ENCODE measurements at regions not wholly inside any gene's neighbourhood (a gene's known extent, or its start where the extent isn't known, plus 50 kb on each side); places are given as distances from the start of the nearest gene placed in this dataset.

DNA sequence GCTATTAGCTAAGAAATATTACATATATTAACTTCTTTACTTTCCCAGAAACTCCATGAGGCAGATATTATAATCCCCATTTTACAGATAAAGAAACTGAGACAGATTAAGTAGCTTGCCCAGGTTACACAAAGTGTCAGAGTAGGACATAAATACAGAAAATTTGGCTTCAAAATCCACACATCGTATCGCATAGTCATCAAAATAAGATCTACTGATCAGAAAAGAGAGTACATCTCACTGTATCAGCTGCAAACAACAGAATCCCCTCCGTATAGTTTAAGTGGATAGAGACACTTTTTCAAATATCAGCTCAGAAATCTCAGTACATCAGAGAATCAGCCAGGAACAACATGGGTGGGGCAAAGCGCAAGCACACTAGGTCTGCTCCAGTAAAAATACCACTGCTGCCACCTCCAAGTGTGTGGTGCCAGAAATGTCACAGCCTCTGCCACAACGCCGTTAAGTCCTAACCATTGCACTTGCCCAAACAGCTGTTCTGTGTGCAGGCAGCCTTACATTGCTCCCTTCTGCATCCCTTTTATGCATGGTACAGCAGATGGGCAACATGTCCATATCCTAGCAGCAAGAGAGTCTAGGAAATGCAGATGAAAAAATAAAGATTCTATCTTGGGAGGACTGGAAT lies 204.8 kb downstream of the KLF12 start:
- TF ChIP-seq, protein P1, sequence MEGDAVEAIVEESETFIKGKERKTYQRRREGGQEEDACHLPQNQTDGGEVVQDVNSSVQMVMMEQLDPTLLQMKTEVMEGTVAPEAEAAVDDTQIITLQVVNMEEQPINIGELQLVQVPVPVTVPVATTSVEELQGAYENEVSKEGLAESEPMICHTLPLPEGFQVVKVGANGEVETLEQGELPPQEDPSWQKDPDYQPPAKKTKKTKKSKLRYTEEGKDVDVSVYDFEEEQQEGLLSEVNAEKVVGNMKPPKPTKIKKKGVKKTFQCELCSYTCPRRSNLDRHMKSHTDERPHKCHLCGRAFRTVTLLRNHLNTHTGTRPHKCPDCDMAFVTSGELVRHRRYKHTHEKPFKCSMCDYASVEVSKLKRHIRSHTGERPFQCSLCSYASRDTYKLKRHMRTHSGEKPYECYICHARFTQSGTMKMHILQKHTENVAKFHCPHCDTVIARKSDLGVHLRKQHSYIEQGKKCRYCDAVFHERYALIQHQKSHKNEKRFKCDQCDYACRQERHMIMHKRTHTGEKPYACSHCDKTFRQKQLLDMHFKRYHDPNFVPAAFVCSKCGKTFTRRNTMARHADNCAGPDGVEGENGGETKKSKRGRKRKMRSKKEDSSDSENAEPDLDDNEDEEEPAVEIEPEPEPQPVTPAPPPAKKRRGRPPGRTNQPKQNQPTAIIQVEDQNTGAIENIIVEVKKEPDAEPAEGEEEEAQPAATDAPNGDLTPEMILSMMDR (IDR thresholded peaks at IDR 0.05; ENCODE audit: unreplicated experiment) = no peak
- no peaks in the 10 kb centered on the region for H3K27me3 Mint-ChIP-seq (ENCODE audit: unreplicated experiment)
- H3K4me1 Mint-ChIP-seq (ENCODE audit: unreplicated experiment) = no peaks in the 10 kb centered on the region
- no peak overlapping the region for H3K27ac Mint-ChIP-seq (ENCODE audit: unreplicated experiment)
- no peaks in the 10 kb centered on the region for H3K9me3 Mint-ChIP-seq (ENCODE audit: unreplicated experiment)
- DNase-seq (ENCODE audit: low spot score) = no peak
- H3K36me3 Mint-ChIP-seq (ENCODE audit: low read depth, unreplicated experiment) = no peaks in the 10 kb centered on the region
- no peak overlapping the region for H3K4me3 Mint-ChIP-seq (ENCODE audit: unreplicated experiment)

DNA sequence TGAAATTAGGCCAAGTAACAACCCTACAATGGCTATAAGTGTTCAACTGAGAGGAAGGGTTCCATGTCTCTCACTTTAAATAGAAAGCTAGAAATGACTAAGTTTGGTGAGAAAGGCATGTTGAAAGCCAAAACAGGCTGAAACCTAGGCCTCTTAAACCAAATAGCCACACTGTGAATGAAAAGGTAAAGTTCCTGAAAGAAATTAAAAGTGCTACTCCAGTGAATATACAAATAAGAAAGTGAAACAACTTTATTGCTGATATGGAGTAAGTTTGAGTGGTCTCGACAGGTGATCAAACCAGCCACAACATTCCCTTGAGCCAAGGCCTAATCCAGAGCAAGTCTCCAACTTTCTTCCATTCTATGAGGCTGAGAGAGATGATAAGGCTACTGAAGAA lies 209.6 kb downstream of the KLF12 start:
- Mint-ChIP-seq H3K4me3 (ENCODE audit: unreplicated experiment) (no peak overlapping the region), H3K9me3 (ENCODE audit: unreplicated experiment) (no peaks in the 10 kb centered on the region), H3K4me1 (ENCODE audit: unreplicated experiment) (peaks cover 9% of the 10 kb centered on the region), H3K36me3 (ENCODE audit: low read depth, unreplicated experiment) (no peaks in the 10 kb centered on the region), H3K27ac (ENCODE audit: unreplicated experiment) (no peak overlapping the region), H3K27me3 (ENCODE audit: unreplicated experiment) (peaks cover 2% of the 10 kb centered on the region)
- TF ChIP-seq, protein P1 (IDR thresholded peaks at IDR 0.05; ENCODE audit: unreplicated experiment) = no peak
- no peak for DNase-seq (ENCODE audit: low spot score)

DNA sequence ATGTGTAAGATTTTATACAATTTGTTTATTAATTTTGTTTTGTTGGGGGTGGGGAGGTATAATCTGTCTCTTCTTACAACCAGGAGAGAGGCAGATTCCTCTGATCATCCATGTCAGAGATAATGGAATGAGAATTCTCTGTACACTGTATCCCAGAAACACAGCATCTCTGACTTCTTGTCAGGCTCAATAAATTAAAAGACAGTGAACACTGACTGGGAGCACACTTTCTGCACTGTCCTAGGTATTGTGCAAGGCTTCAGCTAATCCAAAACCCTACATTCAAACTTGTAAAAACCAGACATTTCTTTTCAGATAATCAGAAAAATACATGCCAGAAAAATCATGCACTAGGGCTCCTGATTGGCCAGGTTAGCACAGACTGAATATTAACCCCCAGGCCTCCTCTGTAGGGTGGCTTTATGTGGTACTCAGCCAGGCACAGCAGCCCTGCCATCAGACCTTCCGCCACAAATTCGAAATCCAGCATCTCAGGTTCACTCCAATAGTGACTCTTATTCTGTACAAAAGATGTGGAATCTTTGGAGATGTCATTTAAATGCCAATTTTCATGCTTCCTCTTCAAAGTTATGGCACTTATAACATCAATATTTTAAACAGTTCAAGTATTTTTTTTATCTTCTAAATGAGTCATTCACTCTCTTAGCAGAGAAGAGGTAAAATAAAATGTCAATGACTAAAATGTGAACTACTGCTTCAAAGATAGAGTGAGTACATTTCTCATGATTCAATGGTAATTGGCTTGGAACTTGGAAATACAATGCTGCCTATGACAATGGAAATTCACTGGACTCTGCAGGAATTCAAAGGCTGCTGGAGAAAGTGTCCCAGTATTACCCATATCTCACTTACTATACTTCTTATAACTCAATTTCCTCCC lies 211.5 kb downstream of the KLF12 start:
- DNase-seq (ENCODE audit: low spot score) = no peak
- Mint-ChIP-seq H3K4me1 (ENCODE audit: unreplicated experiment) (peaks cover 9% of the 10 kb centered on the region), H3K4me3 (ENCODE audit: unreplicated experiment) (no peak overlapping the region), H3K36me3 (ENCODE audit: low read depth, unreplicated experiment) (no peaks in the 10 kb centered on the region), H3K27ac (ENCODE audit: unreplicated experiment) (no peak overlapping the region), H3K9me3 (ENCODE audit: unreplicated experiment) (no peaks in the 10 kb centered on the region), H3K27me3 (ENCODE audit: unreplicated experiment) (peaks cover 2% of the 10 kb centered on the region)
- TF ChIP-seq, protein P1 (IDR thresholded peaks at IDR 0.05; ENCODE audit: unreplicated experiment) = no peak

DNA sequence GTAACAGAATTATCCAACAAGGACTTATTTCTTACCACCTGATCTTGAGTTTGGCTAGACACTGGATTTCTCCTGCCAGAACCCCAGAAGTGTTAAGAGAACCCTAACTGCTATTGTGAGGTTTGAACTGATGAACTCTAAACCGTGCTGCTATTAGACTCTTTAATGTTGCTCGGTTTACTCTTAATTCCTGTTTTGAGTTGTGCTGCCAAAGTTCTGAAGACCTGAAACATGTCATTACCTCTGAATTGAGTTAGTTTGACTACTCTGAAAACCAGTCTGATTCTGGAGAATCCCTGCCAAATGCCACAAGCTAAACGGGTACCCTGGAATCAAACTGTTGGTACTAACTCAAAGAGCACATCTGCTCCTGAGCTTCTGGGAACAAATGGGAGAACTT lies 215.5 kb downstream of the KLF12 start:
- Mint-ChIP-seq H3K4me3 (ENCODE audit: unreplicated experiment) (no peak overlapping the region), H3K9me3 (ENCODE audit: unreplicated experiment) (no peaks in the 10 kb centered on the region), H3K27me3 (ENCODE audit: unreplicated experiment) (peaks cover 2% of the 10 kb centered on the region), H3K36me3 (ENCODE audit: low read depth, unreplicated experiment) (no peaks in the 10 kb centered on the region), H3K27ac (ENCODE audit: unreplicated experiment) (no peak overlapping the region), H3K4me1 (ENCODE audit: unreplicated experiment) (peaks cover 9% of the 10 kb centered on the region)
- TF ChIP-seq, protein P1 (IDR thresholded peaks at IDR 0.05; ENCODE audit: unreplicated experiment) = no peak
- no peak for DNase-seq (ENCODE audit: low spot score)

Data from endothelial cell (in vitro differentiated cells).